Stimulated activated CD8-positive, alpha-beta memory T cell treated with anti-CD3 and anti-CD28 coated beads, Interleukin-2, amount 100 ng/mL, for 1 hour (primary cell): ENCODE measurements at regions not wholly inside any gene's neighbourhood (a gene's known extent, or its start where the extent isn't known, plus 50 kb on each side); places are given as distances from the start of the nearest gene placed in this dataset.
"Not testable (repeated sequence)": the region's sequence is repeated elsewhere in the genome, so short reads cannot be mapped to it uniquely, and the experiment has no call there.

Experiments
- DNase-seq, 2 donors: peaks; one replicate each; pipeline ENCODE4 v3.0.0-alpha.2; 2020; ENCODE audit warnings: low read depth in 2 of 2

DNA sequence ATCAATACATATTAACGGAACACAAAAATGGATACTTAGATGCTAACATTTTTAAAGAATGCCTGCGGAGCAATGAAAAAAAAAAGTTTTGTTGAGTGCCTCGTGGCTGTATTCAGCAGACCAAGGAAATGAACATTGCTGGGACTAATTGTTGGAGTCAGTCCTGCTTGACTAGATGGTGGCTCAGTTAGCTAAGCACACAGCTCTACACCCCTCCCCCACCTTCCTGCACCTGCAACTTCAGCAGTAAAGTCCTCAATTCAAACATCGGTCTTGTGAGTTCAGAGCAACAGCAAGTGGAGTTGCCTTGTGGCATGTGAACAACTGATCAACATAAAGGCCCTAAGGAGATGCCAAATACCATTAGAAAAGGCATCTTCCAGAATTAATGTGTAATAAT is 326.0 kb upstream of the NPSR1 start:
- DNase-seq, result no peak

GRCh38 chr7:34333184-34333583 is 324.8 kb upstream of the NPSR1 start:
- no peak for DNase-seq

DNA sequence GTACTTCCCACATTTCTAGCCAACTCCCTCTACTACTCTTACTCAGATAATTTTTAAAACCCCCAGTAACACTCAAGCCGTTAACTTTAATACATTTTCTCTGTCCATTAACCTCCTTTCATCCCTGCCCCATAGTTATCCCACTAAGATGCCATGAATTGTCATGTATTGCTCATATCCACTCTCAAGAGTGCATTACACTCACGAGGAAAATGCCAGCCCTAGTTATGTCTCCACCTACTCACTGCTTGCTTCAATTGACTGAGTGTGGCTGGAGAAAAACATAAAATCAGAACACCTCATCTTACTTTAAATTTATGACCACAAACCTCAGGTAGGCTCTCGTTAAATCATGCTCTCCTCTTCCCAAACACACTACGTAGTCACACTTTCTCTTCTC is 324.1 kb upstream of the NPSR1 start:
- no peak for DNase-seq

- no peak for DNase-seq
Observed at GRCh38 chr7:34337163-34337562, 320.9 kb upstream of the NPSR1 start.

- no peak for DNase-seq
Observed at GRCh38 chr7:34338961-34339526, 319.0 kb upstream of the NPSR1 start.

DNA sequence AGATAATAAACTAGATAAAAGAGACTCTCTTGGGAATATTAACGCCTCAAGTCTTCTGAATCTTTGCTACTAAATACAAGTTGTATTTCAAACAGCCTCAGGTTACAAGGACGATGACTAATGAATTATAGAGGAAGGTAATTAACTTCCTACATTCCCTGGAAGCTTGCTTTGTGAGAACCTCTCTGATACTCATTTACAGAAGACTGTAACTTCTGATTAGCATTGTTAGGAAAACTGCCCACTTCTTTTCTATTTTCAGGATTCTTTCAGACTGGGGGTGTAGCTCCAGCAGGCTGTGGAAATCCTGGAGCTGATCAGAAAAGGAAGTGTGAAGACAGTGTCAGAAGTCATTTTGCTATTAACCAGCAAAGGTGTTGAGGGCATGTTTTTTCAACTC is 316.7 kb upstream of the NPSR1 start:
- DNase-seq, result no peak

DNA sequence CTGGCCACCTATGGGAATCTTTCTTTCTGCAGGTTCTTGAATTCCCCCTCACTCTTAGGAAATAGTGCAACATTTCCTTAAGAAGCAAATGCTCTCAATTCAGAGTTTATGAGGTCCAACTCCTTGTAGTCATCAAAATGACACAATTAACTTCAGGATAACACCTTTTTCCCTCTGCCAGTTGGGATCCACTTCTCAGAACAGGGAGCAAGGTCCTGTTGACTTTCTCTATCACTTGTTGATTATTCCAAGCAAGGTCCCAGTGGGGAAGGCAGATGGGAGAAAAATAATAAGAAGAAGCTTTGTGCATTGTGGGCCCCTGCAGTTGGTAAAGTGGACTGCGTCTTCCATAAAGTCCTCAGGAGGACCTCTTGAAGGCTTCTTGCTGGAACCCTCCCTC is 315.6 kb upstream of the NPSR1 start:
- DNase-seq, result no peak

DNA sequence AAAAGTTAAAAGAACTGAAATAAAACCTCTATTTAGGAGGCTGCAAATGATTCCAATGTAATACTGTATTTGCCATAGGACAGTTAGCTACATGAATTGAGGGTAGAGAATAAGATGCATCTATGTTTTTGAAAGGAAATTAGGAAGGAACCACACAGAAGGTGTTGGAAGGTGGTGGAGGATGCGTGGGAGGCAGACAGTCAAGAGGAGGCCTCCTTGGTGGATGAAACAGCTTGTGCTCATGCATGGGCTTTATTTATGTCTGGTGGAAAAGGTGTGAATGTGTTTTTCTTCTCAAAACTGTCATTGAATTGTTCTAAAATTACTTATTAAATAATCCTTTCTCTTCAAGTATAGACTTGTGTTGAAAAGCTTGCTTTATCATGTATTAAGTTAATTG is 314.4 kb upstream of the NPSR1 start:
- DNase-seq, result no peak

DNA sequence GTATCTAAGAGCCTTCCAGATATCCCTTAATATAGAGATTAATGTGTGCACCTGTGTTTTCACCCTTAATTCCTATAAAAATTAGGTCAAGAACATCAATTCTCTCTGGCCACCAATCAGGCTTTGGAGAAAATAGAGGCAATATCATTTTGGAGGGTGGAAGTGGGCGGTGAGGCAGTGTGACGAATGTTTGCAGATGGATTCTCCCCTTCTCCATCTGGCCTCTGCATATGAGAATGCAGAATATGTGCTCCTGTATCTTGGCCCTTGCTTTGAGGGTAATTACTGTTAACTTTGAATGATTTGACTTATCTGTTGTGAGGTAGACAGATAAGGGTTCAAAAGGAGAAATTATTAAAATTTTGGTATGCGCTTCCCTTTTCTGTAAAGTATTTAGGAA is 304.0 kb upstream of the NPSR1 start:
- no peak for DNase-seq

DNA sequence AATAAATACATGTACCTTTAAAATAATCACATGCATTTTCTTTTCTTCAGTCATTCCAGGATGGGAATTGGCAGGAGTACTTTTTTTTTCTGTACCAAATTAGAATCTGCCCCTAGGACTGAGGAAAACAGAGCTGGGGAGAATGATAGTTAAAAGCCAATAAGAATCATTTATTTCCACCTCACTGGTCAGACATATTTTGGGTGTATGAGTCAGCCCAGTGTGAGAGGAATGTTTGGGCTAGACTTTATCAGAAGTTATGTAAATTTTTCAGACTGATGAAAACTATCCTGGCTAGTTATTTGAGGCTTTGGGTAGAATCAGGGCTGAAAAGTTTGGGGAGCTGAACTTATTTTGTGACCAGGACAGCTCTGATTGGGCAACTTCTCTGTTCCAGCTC is 303.1 kb upstream of the NPSR1 start:
- DNase-seq, result no peak

DNA sequence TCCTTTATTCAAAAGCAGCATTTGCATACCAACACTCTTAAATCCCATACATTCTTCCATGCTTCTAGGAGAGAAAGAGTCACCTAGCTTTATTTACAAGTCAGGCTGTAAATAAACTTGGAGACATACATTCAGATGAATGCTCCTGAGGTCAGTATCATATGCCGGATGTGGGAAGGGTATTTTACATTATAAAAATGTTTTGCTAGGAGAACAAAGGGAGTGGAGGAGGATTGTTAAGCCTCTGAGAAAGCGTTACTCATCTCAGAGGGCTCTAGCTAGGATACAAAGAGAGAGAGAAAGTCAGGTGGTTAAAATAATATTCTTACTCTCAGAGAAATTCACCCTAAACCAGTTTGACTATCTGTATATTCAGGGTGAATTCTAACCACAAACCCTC is 300.9 kb upstream of the NPSR1 start:
- no peak for DNase-seq

- DNase-seq, result no peak
Observed at GRCh38 chr7:34357946-34358345, 300.1 kb upstream of the NPSR1 start.

DNA sequence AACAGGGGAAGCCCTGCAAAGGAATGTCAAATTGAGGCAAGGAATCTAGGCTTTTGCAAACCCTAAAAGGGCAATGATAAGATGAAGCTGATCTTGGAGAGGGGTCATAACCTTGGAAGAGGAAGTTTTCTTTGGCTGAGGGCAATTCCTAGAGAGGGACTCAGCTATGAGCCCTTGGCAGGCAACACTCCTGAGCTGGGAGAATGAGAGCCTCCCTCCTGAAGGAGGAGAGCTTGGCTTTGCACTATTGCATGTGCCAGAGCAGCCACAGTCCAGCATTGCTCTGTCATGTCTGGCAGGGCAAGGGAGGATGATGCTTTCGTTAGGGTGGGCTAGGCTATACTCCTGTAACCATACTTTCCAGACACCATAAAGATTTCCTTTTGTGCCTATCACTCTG is 299.4 kb upstream of the NPSR1 start:
- not testable (repeated sequence) for DNase-seq

GRCh38 chr7:34361663-34362250 is 296.3 kb upstream of the NPSR1 start:
- DNase-seq, result no peak

DNA sequence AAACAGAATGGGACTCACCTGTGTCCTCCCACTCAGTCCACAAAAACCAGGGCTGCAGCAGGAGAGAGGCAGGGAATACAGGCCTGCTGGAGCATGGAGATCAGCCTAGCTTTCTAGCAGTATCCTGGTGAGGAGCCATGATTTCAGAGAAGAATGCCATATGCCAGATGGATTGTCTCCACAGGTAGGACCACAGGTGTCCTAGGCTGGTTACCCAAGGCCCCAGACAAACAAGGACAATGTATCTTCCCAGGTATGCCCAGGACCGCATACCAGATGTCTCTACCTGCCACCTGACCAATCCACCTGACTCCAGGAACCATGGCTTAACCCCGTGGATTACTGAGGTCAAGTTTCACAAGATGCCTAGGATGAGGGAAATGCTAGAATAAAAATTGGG is 295.4 kb upstream of the NPSR1 start:
- no peak for DNase-seq

GRCh38 chr7:34364130-34364529 is 293.9 kb upstream of the NPSR1 start:
- DNase-seq, result no peak

DNA sequence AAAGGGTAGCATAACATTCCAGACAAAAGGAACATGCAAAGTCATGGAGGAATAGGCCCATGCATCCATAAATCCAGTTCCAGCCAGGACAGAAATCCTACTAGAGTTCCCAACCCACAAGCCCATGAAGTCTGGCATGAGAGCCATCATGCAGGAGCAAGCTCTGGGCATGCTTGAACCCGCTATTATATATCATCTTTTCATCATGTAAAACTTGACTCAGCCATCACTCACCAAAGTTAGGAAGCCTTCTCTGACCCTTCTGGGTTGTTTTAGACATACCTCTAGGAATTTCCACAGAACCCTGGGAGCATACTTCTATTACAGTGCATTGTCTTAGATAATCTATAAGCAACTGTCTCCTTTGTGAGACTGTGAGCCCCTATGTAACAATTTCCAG is 293.0 kb upstream of the NPSR1 start:
- no peak for DNase-seq

- DNase-seq, result no peak
Observed at GRCh38 chr7:34365611-34366010, 292.4 kb upstream of the NPSR1 start.

DNA sequence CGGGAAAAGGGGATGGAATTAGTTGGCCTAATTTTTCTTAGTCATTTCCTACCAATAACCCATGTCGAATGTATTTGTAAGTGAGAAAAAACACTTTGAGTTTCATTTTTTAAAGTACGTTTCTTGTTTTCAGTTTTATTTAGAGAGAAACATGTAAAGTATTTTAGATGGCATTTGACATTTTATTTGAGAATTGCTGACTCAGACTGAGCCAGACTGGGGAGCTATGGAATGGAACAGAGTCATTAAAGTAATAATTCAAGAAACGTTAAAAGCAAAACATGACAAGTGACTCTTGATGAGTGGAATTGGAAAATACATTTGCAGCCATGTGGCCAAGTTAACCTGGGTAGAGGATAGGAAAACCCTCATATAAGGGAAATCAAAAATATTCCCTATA is 286.1 kb upstream of the NPSR1 start:
- DNase-seq, result no peak

DNA sequence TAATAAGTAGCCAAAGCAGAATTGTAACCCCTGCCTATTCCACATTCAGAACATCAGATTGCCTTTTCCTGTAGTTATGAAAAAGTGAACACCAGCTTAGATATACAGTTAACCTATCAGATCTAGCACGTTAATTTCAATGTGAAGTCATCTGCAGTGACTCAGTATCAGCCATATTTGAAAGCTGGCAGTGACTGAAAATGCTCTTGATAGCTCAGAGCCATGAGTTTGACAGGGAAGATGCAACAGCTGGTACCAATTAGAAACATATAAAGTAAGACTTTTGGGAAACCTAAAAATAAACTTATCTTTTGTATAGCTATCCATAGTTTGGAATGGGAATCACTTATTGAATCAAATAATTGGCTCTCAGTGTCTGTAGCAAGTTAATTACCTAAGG is 284.1 kb upstream of the NPSR1 start:
- DNase-seq, result no peak

GRCh38 chr7:34382166-34382893 is 275.7 kb upstream of the NPSR1 start:
- DNase-seq, result no peak

DNA sequence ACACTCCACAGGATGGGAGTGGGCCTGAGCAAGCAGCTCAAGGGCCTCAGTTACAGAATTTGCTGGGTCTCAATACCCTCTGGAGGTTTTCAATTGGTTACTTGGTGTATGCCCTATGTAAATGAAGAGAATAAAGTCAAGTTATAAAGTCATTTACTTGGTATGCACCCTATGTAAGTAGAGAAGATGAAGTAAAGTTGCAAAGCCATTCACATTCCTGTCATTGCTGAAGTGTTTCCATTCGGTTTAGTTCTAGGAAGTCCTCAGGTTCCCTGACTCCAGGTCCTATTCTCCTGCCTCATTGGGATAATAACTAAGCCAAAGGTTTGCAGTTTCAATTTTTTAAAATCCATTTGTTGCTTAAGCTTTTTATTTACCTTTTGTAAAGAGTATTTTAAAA is 272.6 kb upstream of the NPSR1 start:
- DNase-seq, result no peak

DNA sequence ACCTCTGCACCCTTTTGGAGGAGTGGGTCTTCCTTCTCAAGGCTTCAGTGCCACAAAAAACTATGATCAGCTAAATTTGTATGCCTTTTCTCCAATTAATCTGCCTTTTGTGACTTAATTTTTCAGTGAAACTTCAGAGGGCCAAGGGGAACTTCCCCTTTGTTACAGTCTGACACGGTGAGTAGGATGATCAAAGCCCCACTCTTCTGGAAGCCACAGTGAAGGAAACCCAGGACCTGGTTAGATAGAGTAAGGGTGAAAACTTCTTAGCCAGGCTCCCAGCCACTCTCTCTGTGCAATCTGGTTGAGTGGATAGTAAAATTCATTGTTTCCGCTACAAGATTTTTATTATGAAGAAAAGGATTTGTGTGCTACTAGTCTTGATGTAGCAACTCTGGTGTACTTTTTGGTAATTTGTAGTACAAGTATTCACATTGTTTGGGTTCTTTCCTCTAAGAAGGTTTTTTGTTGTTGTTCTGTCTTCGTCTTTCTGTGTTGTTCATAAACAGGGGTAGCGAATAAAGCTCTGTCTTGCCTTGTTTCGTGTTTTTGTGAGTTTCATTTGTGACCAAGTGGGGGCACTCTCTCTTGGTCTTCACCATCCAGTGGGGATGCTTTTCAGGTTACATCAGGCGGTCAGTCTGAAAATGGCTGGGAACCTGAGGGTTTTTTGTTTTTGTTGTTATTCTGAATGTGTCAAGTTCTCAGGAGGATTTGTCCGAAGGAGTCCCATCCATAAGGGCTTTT is 268.5 kb upstream of the NPSR1 start:
- DNase-seq, result no peak
